ENCODE measurements at regions not wholly inside any gene's neighbourhood (a gene's known extent, or its start where the extent isn't known, plus 50 kb on each side); places are given as distances from the start of the nearest gene placed in this dataset.

DNA sequence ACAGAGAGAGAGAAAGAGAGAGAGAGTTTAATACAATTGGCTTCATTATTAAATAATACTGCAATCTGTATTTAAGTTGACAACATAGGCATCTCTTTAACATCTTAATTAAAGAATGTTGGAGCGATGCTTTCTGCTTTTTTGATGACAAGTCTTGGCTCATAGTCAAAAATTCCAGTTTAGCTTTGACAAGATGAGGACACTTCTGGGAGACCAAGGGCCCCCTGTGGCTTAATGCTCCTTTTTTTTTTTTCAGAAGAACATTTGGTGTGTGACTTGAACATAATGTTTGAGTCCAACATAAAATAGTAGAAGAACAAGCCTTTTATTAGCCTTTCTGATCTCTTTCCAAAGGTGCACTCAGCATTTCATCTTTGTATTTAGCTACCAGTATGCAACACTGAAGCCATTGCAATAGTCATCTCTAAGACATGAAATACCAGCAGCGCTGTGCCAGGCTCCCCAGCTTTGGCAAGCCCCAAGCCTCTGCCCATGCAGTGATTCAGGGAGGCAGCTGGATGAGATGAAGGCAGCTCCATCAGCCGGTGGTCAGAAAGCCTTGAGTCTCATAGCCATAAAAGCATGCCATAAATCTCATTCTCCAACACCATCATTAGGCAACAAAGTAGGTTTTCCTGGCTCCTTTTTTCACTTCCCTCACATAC lies 349.4 kb upstream of the SEMA6D start:
- Histone ChIP-seq H3K9me3 (ENCODE audit: insufficient read depth, low read depth, low read length) (no peaks in the 10 kb centered on the region), H3K4me3 (ENCODE audit: insufficient read depth, low read depth, low read length) (no peak overlapping the region), H3K79me2 (ENCODE audit: insufficient read depth, low read length) (no peaks in the 10 kb centered on the region), H2AFZ (ENCODE audit: low read depth, low read length) (no peak overlapping the region), H3K27me3 (ENCODE audit: insufficient read depth, low read length) (no peaks in the 10 kb centered on the region), H3K4me1 (ENCODE audit: insufficient read depth, low read length) (no peaks in the 10 kb centered on the region), H3K9ac (ENCODE audit: low read length) (no peak overlapping the region), H4K20me1 (ENCODE audit: insufficient read depth, low read length) (no peaks in the 10 kb centered on the region), H3K4me2 (ENCODE audit: low read length) (no peak overlapping the region), H3K27ac (ENCODE audit: low read depth, low read length) (no peak overlapping the region), H3K36me3 (ENCODE audit: insufficient read depth, low read length) (no peaks in the 10 kb centered on the region)
- Mint-ChIP-seq H3K4me1 (ENCODE audit: low read depth, unreplicated experiment) (peaks cover 1% of the 10 kb centered on the region), H3K27ac (ENCODE audit: unreplicated experiment) (no peak overlapping the region), H3K4me3 (ENCODE audit: unreplicated experiment) (no peak overlapping the region), H3K27me3 (ENCODE audit: low read depth, unreplicated experiment) (no peaks in the 10 kb centered on the region), H3K9me3 (ENCODE audit: unreplicated experiment) (no peaks in the 10 kb centered on the region), H3K36me3 (ENCODE audit: low read depth, unreplicated experiment) (no peaks in the 10 kb centered on the region)
- DNase-seq (ENCODE audit: low read depth) (no peak), FAIRE-seq (no peak)
- TF ChIP-seq CTCF (IDR thresholded peaks at IDR 0.05; ENCODE audit: insufficient read depth, low read depth, low read length): no peak
- TF ChIP-seq EZH2 (IDR thresholded peaks at IDR 0.05; ENCODE audit: insufficient read depth, low read length): no peak

DNA sequence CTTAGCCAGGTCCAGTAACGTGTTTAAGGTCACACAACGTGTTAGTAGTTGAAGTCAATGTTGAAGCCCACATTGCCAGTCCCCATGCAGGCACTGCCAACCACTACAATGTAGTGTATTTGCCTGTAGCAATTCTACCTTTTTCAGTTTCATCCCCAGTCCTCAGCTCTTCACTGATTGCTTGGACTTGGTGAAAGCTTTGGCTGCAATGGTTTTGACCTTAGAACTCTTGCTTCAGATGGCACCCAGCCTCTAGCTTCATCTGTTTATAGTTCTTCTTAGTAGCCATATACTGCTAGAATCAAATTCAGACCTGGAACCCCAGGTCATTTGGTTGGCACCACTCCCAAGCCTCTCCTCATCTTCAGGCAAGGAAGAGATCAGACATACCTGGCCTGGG lies 345.4 kb upstream of the SEMA6D start:
- DNase-seq (ENCODE audit: low read depth) (no peak), FAIRE-seq (no peak)
- no peak overlapping the region for H3K4me2 ChIP-seq (ENCODE audit: low read length)
- no peak overlapping the region for H3K27ac ChIP-seq (ENCODE audit: low read depth, low read length)
- Mint-ChIP-seq H3K27ac (ENCODE audit: unreplicated experiment) (no peak overlapping the region), H3K4me3 (ENCODE audit: unreplicated experiment) (no peak overlapping the region), H3K27me3 (ENCODE audit: low read depth, unreplicated experiment) (no peaks in the 10 kb centered on the region), H3K36me3 (ENCODE audit: low read depth, unreplicated experiment) (no peaks in the 10 kb centered on the region), H3K4me1 (ENCODE audit: low read depth, unreplicated experiment) (no peaks in the 10 kb centered on the region), H3K9me3 (ENCODE audit: unreplicated experiment) (no peaks in the 10 kb centered on the region)
- no peak overlapping the region for H3K4me3 ChIP-seq (ENCODE audit: insufficient read depth, low read depth, low read length)
- H3K36me3 ChIP-seq (ENCODE audit: insufficient read depth, low read length): no peaks in the 10 kb centered on the region
- no peaks in the 10 kb centered on the region for H3K27me3 ChIP-seq (ENCODE audit: insufficient read depth, low read length)
- TF ChIP-seq EZH2 (IDR thresholded peaks at IDR 0.05; ENCODE audit: insufficient read depth, low read length) (no peak), CTCF (IDR thresholded peaks at IDR 0.05; ENCODE audit: insufficient read depth, low read depth, low read length) (no peak)
- no peak overlapping the region for H2AFZ ChIP-seq (ENCODE audit: low read depth, low read length)
- H3K4me1 ChIP-seq (ENCODE audit: insufficient read depth, low read length): no peaks in the 10 kb centered on the region
- H3K9me3 ChIP-seq (ENCODE audit: insufficient read depth, low read depth, low read length): no peaks in the 10 kb centered on the region
- H3K79me2 ChIP-seq (ENCODE audit: insufficient read depth, low read length): no peaks in the 10 kb centered on the region
- no peaks in the 10 kb centered on the region for H4K20me1 ChIP-seq (ENCODE audit: insufficient read depth, low read length)
- no peak overlapping the region for H3K9ac ChIP-seq (ENCODE audit: low read length)

DNA sequence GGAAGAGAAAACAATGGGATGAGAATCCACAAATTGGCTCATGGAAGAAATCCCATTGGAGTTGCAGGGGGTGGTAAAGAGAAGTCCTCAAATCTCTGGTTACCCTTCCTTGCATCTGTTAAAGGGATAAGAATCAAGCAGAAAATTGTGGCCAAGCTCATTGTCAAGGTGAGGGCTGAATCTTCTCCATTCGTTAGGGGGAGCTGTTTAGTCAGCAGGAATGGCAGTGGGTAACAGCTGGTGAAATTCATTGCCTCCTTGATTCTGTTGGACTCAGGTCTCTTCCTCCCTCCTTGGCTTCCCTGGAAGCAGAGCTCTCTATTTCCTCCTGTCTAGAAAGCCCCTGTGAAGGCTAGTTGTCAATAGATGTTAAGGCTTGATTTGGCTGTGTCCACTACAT lies 343.1 kb upstream of the SEMA6D start:
- TF ChIP-seq EZH2 (IDR thresholded peaks at IDR 0.05; ENCODE audit: insufficient read depth, low read length) (no peak), CTCF (IDR thresholded peaks at IDR 0.05; ENCODE audit: insufficient read depth, low read depth, low read length) (peak; percentile 14)
- no peaks in the 10 kb centered on the region for H3K9me3 Mint-ChIP-seq (ENCODE audit: unreplicated experiment)

More for the DNA sequence above, 343.1 kb upstream of the SEMA6D start:
- H3K27ac Mint-ChIP-seq (ENCODE audit: unreplicated experiment): no peak overlapping the region
- no peaks in the 10 kb centered on the region for H3K27me3 Mint-ChIP-seq (ENCODE audit: low read depth, unreplicated experiment)
- Histone ChIP-seq H3K9ac (ENCODE audit: low read length) (no peak overlapping the region), H3K36me3 (ENCODE audit: insufficient read depth, low read length) (no peaks in the 10 kb centered on the region), H2AFZ (ENCODE audit: low read depth, low read length) (no peak overlapping the region), H3K4me1 (ENCODE audit: insufficient read depth, low read length) (no peaks in the 10 kb centered on the region), H3K4me3 (ENCODE audit: insufficient read depth, low read depth, low read length) (no peak overlapping the region), H4K20me1 (ENCODE audit: insufficient read depth, low read length) (no peaks in the 10 kb centered on the region), H3K4me2 (ENCODE audit: low read length) (no peak overlapping the region), H3K27ac (ENCODE audit: low read depth, low read length) (no peak overlapping the region), H3K79me2 (ENCODE audit: insufficient read depth, low read length) (no peaks in the 10 kb centered on the region), H3K9me3 (ENCODE audit: insufficient read depth, low read depth, low read length) (no peaks in the 10 kb centered on the region), H3K27me3 (ENCODE audit: insufficient read depth, low read length) (no peaks in the 10 kb centered on the region)
- H3K4me1 Mint-ChIP-seq (ENCODE audit: low read depth, unreplicated experiment): no peaks in the 10 kb centered on the region
- FAIRE-seq: no peak
- DNase-seq (ENCODE audit: low read depth): no peak
- H3K36me3 Mint-ChIP-seq (ENCODE audit: low read depth, unreplicated experiment): no peaks in the 10 kb centered on the region
- H3K4me3 Mint-ChIP-seq (ENCODE audit: unreplicated experiment): no peak overlapping the region

Data from astrocyte (in vitro differentiated cells and primary cell).